PC-9 (cell line): ENCODE measurements at regions not wholly inside any gene's neighbourhood (a gene's known extent, or its start where the extent isn't known, plus 50 kb on each side); places are given as distances from the start of the nearest gene placed in this dataset.

Source experiments
- BruUV-seq: library from RNA; stranded (reverse); fragments of 400-500 nt; replicated peaks from 2 replicates; lab custom pipeline; 2021; lab: Mats Ljungman, UMichigan
- CTCF ChIA-PET: fragments of 300-600 bp; sonication (Branson Sonifier 250); formaldehyde crosslinking; loops from one replicate; lab custom pipeline; 2022; ENCODE audit warnings: antibody characterized with exemption; lab: Charles Lee
- POLR2A ChIA-PET: fragments of 300-600 bp; sonication (Branson Sonifier 250); formaldehyde crosslinking; loops from one replicate; lab custom pipeline; 2022; ENCODE audit warnings: antibody characterized with exemption; ENCODE audit not compliant: unreplicated experiment; lab: Charles Lee
- DNase-seq, 2 experiments: peaks; one replicate each; pipeline versions ENCODE4 v3.0.0 to v3.0.0-alpha.2; 2015 to 2022; ENCODE audit warnings: mixed read lengths in 1 of 2
- H2AFZ ChIP-seq: fragments of 200-600 bp; sonication (generic); 2 replicates; pipeline ENCODE4 v1.8.1; 2017; ENCODE audit warnings: antibody characterized with exemption
- H3F3A ChIP-seq: fragments of 200-600 bp; sonication (generic); 2 replicates; pipeline ENCODE4 v1.8.1; 2017; ENCODE audit warnings: antibody characterized with exemption, mild to moderate bottlenecking, low read depth; ENCODE audit not compliant: insufficient read depth
- H3K27ac ChIP-seq: fragments of 200-600 bp; sonication (generic); 2 replicates; pipeline ENCODE4 v1.6.1; 2016; ENCODE audit warnings: mixed run types
- H3K27me3 ChIP-seq: fragments of 200-600 bp; sonication (generic); 2 replicates; pipeline ENCODE4 v1.6.1; 2016; ENCODE audit warnings: low read depth, mixed run types; ENCODE audit not compliant: insufficient read depth
- H3K36me3 ChIP-seq: fragments of 200-600 bp; sonication (generic); 2 replicates; pipeline ENCODE4 v1.6.1; 2016; ENCODE audit warnings: low read depth, mixed run types
- H3K4me1 ChIP-seq: fragments of 200-600 bp; sonication (generic); replicated peaks from 2 replicates; pipeline ENCODE4 v1.6.1; 2016; ENCODE audit warnings: mixed run types; ENCODE audit not compliant: insufficient read depth
- H3K4me2 ChIP-seq: fragments of 200-600 bp; sonication (generic); 2 replicates; pipeline ENCODE4 v1.6.1; 2017; ENCODE audit warnings: mixed run types
- H3K4me3 ChIP-seq: fragments of 200-600 bp; sonication (generic); 2 replicates; pipeline ENCODE4 v1.6.1; 2016; ENCODE audit warnings: mixed run types
- H3K79me2 ChIP-seq: fragments of 200-600 bp; sonication (generic); 2 replicates; pipeline ENCODE4 v1.6.1; 2017; ENCODE audit warnings: low read depth, mixed run types
- H3K9me2 ChIP-seq: fragments of 200-600 bp; sonication (generic); 2 replicates; pipeline ENCODE4 v1.8.1; 2017; ENCODE audit warnings: mild to moderate bottlenecking; ENCODE audit not compliant: insufficient read depth
- H3K9me3 ChIP-seq: fragments of 200-600 bp; sonication (generic); 2 replicates; pipeline ENCODE4 v1.8.1; 2016; ENCODE audit warnings: low read depth; ENCODE audit not compliant: insufficient read depth
- H4K20me1 ChIP-seq: fragments of 200-600 bp; sonication (generic); 2 replicates; pipeline ENCODE4 v1.8.1; 2017; ENCODE audit not compliant: insufficient read depth
- EZH2 ChIP-seq: fragments of 200-600 bp; sonication (generic); IDR thresholded peaks from 2 replicates; pipeline ENCODE4 v1.8.0; 2017; ENCODE audit warnings: antibody characterized with exemption, low read depth
- intact Hi-C: fragments of 100-400 bp; cut with micrococcal nuclease; formaldehyde crosslinking; loops from one replicate; pipeline ENCODE4 v1.10.0; 2022; ENCODE audit not compliant: unreplicated experiment
- TF ChIP-seq, protein P1 (sequence below): fragments of 200-600 bp; sonication (generic); conservative IDR thresholded peaks from 2 replicates; pipeline ENCODE4 v1.6.1; 2017; ENCODE audit warnings: mixed run types, antibody characterized with exemption, mild to moderate bottlenecking, moderate library complexity

DNA sequence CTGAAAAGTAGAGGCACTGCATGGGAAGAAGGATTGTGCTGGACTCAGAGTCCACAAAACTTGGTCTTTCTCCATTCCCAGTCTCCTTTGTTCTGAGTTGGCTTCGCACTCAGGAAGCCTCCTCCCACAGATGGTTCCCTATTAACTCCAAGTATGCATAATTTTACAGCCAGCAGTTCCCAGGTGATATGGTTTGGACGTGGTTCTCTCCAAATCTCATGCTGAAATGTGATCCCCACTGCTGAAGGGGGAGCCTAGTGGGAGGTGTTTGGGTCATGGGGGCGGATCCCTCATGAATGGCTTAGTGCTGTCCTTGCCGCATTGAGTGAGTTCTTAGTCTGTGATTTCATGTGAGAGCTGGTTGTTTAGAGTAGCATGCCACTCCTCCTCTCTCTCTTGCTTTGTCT, 86.6 kb downstream of the FEM1C start:
- H3K79me2 ChIP-seq: no peaks in the 10 kb centered on the region
- intact Hi-C loops: no loop called here
- H3K27ac ChIP-seq: no peak overlapping the region
- BruUV-seq: no TSS peak
- POLR2A ChIA-PET: no interaction called here
- no peak overlapping the region for H3K4me3 ChIP-seq
- TF ChIP-seq, protein P1, sequence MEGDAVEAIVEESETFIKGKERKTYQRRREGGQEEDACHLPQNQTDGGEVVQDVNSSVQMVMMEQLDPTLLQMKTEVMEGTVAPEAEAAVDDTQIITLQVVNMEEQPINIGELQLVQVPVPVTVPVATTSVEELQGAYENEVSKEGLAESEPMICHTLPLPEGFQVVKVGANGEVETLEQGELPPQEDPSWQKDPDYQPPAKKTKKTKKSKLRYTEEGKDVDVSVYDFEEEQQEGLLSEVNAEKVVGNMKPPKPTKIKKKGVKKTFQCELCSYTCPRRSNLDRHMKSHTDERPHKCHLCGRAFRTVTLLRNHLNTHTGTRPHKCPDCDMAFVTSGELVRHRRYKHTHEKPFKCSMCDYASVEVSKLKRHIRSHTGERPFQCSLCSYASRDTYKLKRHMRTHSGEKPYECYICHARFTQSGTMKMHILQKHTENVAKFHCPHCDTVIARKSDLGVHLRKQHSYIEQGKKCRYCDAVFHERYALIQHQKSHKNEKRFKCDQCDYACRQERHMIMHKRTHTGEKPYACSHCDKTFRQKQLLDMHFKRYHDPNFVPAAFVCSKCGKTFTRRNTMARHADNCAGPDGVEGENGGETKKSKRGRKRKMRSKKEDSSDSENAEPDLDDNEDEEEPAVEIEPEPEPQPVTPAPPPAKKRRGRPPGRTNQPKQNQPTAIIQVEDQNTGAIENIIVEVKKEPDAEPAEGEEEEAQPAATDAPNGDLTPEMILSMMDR: no peak
- no peak for TF ChIP-seq EZH2
- H3F3A ChIP-seq: peaks cover 37% of the 10 kb centered on the region
- no peak for DNase-seq
- no peaks in the 10 kb centered on the region for H3K36me3 ChIP-seq
- no peaks in the 10 kb centered on the region for H3K27me3 ChIP-seq
- CTCF ChIA-PET: no interaction called here
- no peaks in the 10 kb centered on the region for H4K20me1 ChIP-seq
- H3K9me2 ChIP-seq: no peaks in the 10 kb centered on the region
- H3K9me3 ChIP-seq: peaks cover 11% of the 10 kb centered on the region
- peaks cover 67% of the 10 kb centered on the region for H3K4me1 ChIP-seq
- H3K4me2 ChIP-seq: no peak overlapping the region
- no peak overlapping the region for H2AFZ ChIP-seq

DNA sequence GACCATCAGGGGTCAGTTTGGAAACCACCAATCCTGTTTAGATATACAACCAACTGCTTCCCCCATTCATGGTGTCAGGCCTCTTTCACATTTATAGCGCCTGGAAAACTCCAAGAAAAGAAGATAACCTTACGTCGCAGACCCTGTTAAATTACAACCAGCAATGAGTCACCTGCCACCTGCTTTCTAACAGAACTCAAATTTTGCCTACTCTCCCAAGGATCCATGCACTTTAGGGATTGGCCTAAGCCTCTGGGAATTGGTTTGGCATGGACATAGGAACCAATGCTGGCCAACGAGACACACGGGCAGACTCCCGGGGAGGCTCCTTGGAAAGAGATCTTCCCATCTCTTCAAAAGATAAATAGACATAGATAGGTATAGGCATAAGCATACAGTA, 87.0 kb downstream of the FEM1C start:
- ChIA-PET POLR2A (no interaction called here), CTCF (no interaction called here)
- H3K79me2 ChIP-seq: no peaks in the 10 kb centered on the region
- TF ChIP-seq, protein P1: no peak
- no peak for TF ChIP-seq EZH2
- no peaks in the 10 kb centered on the region for H3K36me3 ChIP-seq
- H4K20me1 ChIP-seq: no peaks in the 10 kb centered on the region
- peaks cover 62% of the 10 kb centered on the region for H3K4me1 ChIP-seq
- no peaks in the 10 kb centered on the region for H3K9me2 ChIP-seq
- H3K4me2 ChIP-seq: no peak overlapping the region
- peaks cover 34% of the 10 kb centered on the region for H3F3A ChIP-seq
- intact Hi-C loops: no loop called here
- no peak for DNase-seq
- H3K9me3 ChIP-seq: peaks cover 11% of the 10 kb centered on the region
- no TSS peak for BruUV-seq
- no peak overlapping the region for H3K4me3 ChIP-seq
- H2AFZ ChIP-seq: no peak overlapping the region
- no peaks in the 10 kb centered on the region for H3K27me3 ChIP-seq
- no peak overlapping the region for H3K27ac ChIP-seq

DNA sequence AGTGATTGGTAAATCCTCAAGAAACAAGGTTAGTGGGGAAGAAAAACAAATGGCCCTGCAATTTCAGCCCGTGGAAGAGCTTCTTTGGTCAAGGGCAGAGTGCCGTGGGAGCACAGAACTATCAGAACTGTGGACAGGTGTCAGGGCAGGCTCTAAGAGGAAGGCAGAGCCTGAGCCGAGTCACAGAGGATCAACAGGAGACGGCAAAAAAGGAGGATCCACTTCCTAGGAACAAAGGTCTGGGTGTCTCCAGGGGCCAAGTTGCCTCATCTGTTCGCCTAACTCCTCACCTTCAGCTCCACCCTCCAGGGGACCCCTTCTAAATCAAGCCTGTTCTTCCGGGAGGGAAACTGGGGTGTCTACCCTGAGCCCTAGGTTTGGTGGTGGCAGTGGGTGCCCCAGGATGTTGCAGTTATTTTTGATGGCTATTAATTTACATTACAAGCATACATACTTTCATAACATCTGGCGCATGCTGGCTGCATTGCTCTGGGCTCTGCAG, 88.0 kb downstream of the FEM1C start:
- intact Hi-C loops: no loop called here
- no peaks in the 10 kb centered on the region for H3K79me2 ChIP-seq
- peaks cover 10% of the 10 kb centered on the region for H3K9me3 ChIP-seq
- peaks cover 52% of the 10 kb centered on the region for H3K4me1 ChIP-seq
- POLR2A ChIA-PET: no interaction called here
- no peak overlapping the region for H3K4me3 ChIP-seq
- no peaks in the 10 kb centered on the region for H4K20me1 ChIP-seq
- CTCF ChIA-PET: no interaction called here
- no peaks in the 10 kb centered on the region for H3K36me3 ChIP-seq
- no peaks in the 10 kb centered on the region for H3K27me3 ChIP-seq
- BruUV-seq: no TSS peak
- H3F3A ChIP-seq: peaks cover 24% of the 10 kb centered on the region
- H2AFZ ChIP-seq: no peak overlapping the region
- no peak overlapping the region for H3K4me2 ChIP-seq
- TF ChIP-seq, protein P1: no peak
- no peak for TF ChIP-seq EZH2
- DNase-seq: no peak
- no peak overlapping the region for H3K27ac ChIP-seq
- no peaks in the 10 kb centered on the region for H3K9me2 ChIP-seq
